HG02852 (cell line): ENCODE measurements at regions not wholly inside any gene's neighbourhood (a gene's known extent, or its start where the extent isn't known, plus 50 kb on each side); places are given as distances from the start of the nearest gene placed in this dataset.

ENCODE experiments used
- ATAC-seq: cut with Tn5 transposase; IDR thresholded peaks from one replicate; pipeline ENCODE4 v1.9.1; 2021; ENCODE audit warnings: mild to moderate bottlenecking, moderate library complexity; ENCODE audit not compliant: unreplicated experiment

- ATAC-seq, result no peak
Measured at GRCh38 chr18:2325308-2325849, 245.9 kb downstream of the METTL4 start.

DNA sequence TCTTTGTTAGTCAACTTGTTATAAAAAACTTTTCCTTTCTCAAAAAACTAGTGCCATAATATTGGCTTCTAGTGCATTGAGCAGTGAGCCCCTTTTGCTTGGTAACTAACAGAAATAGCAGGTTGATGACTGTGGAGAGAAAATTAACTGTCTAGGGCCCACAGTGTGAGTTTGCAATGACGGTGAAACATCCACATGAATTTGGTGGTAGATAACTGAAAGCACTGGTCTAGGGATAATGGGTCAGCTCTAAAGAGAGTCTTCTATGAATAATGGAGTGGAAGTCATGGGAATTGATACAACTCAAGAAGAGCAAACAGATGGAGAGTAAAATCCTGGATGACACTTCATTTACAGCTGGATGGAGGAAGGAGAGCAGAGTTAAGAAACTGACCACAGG is 245.4 kb downstream of the METTL4 start:
- ATAC-seq, result no peak

DNA sequence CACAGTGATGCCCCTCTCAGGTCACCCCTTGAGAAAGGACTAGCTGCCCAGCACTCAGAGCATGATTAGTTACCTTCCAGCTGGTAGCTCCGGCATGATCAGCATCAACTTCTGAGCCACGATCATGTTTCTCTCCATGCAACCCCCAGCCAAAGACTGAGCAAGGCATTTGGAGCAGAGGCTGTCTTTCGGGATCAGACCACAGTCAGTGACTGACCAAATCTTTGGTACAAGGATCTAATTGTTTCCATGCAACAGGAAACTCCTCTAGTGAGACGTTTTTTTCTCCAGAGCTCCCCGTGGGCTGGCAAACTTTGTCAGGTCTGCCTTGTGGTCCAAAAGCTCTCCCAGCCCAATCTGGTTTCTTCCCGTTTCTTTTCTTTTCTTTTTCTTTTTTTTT is 244.3 kb downstream of the METTL4 start:
- no peak for ATAC-seq

GRCh38 chr18:2330764-2331163 is 240.5 kb downstream of the METTL4 start:
- ATAC-seq, result no peak

DNA sequence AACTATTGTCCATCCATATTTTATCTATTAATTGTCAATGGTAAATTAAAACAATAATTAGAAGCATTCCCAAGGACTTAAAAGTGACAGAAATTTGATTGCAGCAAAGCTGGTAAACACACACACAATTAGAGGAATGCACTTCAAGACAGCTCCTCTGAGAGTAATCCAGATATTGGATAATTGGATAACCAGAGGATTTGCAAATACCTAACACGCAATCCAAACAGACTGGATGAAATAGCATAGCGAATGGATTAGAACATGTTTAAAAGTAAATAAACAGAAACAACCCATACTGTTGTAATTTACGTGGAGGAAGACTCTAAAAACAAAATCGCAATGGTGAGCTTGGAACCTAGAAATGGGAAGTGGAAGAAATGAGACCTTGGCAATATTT is 239.8 kb downstream of the METTL4 start:
- ATAC-seq, result no peak

DNA sequence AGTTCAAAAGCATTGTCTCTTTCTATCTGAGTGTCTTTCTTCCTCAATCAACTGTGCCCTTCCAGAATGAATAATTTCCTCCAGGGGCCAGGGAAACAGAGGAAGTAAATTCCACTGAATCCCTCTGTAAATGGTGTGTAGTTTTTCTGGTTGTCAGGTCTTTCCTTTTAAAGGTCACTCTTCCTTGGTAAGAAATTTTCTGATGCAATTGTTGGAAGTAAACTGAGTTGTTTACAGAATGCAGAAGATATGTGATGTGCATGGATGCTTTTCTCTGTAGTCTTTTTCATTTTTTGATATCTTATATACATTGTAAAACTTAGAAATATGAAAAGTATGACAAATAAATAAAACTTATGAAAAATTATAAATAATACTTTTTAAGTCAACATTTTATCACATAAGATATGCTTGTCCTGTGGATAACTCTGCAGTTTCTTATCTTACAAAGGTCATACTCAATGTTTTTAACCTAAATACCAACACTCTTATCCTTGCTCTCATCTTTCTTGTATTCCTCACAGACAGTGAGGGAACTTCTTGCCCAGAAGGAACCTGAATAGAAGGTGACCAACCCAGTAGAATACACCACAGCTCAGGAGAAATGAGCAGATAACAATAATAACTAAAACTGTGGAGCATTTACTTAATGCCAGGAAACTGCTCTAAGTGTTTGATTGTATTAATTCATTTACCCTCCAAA is 234.5 kb downstream of the METTL4 start:
- no peak for ATAC-seq

GRCh38 chr18:2337552-2338141 is 233.7 kb downstream of the METTL4 start:
- ATAC-seq, result peak; percentile 91

DNA sequence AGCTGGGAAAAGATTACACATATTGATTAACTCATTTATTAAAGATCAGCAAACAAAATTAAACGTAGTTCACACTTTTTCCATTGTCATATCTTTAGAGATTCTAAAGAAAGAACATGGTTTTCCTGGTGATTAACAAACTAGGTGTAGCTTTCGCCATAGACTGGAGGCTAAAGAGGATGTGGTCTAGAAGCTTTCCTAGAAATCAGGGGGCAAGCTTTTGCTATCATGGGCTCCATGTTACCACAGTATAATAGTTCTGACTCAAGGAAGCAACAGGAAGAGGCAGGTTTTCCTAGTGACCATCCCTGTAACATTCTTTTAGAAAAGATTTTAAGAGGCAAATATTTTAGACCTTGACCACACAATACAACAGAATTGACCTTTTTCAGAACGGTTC is 232.7 kb downstream of the METTL4 start:
- no peak for ATAC-seq

GRCh38 chr18:2340335-2340734 is 231.0 kb downstream of the METTL4 start:
- ATAC-seq, result no peak

GRCh38 chr18:2348003-2348402 is 223.3 kb downstream of the METTL4 start:
- no peak for ATAC-seq

DNA sequence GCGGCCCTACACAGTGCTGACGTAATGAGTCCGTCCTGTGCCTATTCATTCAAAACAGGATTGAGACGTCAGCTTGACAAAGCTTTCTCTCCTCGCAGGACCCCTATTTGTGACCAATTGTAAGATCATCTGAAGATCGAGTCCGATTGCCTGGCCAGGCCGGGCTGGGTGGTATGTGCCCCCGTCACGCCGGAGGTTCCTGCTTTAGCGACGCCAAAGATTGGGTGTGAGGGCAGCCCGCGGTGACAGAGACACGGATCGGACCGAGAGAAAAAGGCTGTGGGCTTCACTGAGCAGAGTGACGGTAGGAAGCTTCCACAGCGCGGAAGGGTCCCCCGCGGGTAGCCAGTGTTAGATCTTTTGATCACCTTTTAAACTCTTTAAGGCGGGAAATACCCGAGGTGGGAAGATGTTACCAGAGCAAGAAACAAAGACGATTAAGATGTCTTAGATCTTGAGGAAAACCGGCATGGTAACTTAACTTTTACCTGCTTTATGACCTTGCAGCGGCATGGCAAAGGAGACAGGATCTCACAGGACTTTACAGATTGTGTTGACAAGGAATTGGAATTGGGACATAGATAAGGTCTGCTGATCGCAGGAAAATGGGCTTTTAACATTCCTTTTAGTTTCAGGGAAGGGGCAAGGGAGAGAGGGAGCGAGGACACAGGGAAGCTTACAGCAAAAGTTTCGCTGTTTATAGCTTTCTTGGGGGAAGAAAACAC is 220.0 kb downstream of the METTL4 start:
- no peak for ATAC-seq

- no peak for ATAC-seq
Measured at GRCh38 chr18:2354292-2354691, 217.0 kb downstream of the METTL4 start.

GRCh38 chr18:2356906-2357305 is 214.4 kb downstream of the METTL4 start:
- ATAC-seq, result no peak

- no peak for ATAC-seq
Measured at GRCh38 chr18:2360861-2361260, 210.4 kb downstream of the METTL4 start.

GRCh38 chr18:2368102-2368501 is 203.2 kb downstream of the METTL4 start:
- ATAC-seq, result no peak

- no peak for ATAC-seq
Measured at GRCh38 chr18:2376707-2377106, 194.6 kb downstream of the METTL4 start.

- no peak for ATAC-seq
Measured at GRCh38 chr18:2380101-2380500, 191.2 kb downstream of the METTL4 start.

DNA sequence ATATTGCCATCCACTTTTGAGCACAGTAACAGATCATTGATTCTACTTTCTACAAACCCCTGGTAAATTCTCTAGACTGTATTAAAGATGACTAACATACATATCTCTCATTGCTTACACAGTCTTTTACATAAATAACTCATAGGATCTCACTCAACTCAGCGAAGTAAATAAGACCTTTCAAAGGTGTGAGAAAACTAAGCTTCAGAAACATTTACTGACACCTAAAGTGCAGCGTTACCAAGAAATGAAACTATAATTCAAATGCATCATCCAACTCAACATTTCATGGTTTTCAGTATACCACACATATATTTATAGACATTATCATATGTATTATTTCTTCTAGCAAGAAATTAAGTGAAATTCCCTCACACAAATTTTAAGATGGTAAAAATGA is 189.8 kb downstream of the METTL4 start:
- ATAC-seq, result no peak

- no peak for ATAC-seq
Measured at GRCh38 chr18:2387588-2387987, 183.7 kb downstream of the METTL4 start.

DNA sequence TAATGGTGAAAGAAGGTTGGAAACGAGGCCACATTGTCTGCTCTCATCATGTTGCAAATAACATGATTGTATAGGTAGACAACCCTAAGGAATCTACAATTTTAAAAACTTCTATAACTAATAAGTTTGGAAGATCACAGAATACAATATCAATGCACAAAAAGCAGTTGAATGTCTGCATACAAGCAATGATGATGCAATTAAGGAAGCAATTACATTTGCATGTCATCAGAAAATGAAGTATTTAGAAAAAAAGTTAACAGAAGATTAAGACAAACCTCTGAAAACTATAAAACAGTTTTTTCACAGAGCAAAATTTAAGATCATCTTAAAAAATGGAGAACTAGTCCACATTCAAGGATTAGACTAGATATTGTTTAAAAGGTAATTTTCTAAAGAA is 181.1 kb downstream of the METTL4 start:
- no peak for ATAC-seq

DNA sequence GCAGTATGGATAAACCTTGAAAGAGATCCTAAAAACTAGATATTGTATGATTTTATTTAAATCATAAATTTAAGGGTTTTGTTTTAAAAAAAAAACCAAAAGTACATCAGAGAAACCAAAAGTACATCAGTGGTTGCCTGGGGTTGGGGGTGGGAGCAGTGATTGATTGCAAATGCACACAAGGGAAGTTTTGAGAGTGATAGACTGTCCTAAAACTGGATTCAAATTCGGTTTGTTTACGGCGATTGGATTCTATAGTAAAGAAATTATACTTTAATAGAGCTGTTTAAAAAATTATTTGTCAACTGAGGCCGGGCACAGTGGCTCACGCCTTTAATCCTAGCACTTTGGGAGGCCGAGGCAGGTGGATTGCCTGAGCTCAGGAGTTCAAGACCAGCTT is 179.8 kb downstream of the METTL4 start:
- no peak for ATAC-seq

GRCh38 chr18:2392446-2392845 is 178.9 kb downstream of the METTL4 start:
- no peak for ATAC-seq
